ENCODE measurements at regions not wholly inside any gene's neighbourhood (a gene's known extent, or its start where the extent isn't known, plus 50 kb on each side); places are given as distances from the start of the nearest gene placed in this dataset.

GRCh38 chr5:155290937-155291336 lies 277.4 kb downstream of the KIF4B start:
- in situ Hi-C loops (cut with MboI; ENCODE audit: low sequenced_read_pairs): no loop called here
- no TSS peak for BruUV-seq (replicated peaks)

More at GRCh38 chr5:155290937-155291336, 277.4 kb downstream of the KIF4B start:
- Histone ChIP-seq H3K9me1 (ENCODE audit: insufficient read depth, low read length) (no peaks in the 10 kb centered on the region), H3K79me1 (ENCODE audit: low read depth in 1 of 2, low read length in 2 of 2) (no peaks in the 10 kb centered on the region), H2BK20ac (ENCODE audit: low read depth, low read length) (no peak overlapping the region), H3K4me3 (ENCODE audit: insufficient read depth, low read depth, low read length) (no peak overlapping the region), H2BK15ac (ENCODE audit: low read depth, low read length) (no peak overlapping the region), H2BK5ac (ENCODE audit: low read depth, low read length, poor library complexity, severe bottlenecking) (no peak overlapping the region), H2AK9ac (replicated peaks; ENCODE audit: low read depth, low read length, poor library complexity) (no peak overlapping the region), H2AFZ (replicated peaks; ENCODE audit: low read length, poor library complexity) (no peak overlapping the region), H3K18ac (ENCODE audit: low read depth, low read length) (no peak overlapping the region), H2BK120ac (ENCODE audit: low read depth, low read length) (no peak overlapping the region), H2AK5ac (ENCODE audit: low read depth, low read length) (no peak overlapping the region), H3K23ac (ENCODE audit: low read depth, low read length) (no peak overlapping the region), H3K56ac (ENCODE audit: extremely low read depth, insufficient read depth, low read length) (no peak overlapping the region), H4K91ac (ENCODE audit: insufficient read depth, low read depth, low read length) (no peak overlapping the region), H3K4me2 (ENCODE audit: low read depth, low read length) (no peak overlapping the region), H3K36me3 (ENCODE audit: control insufficient read depth, insufficient read depth, low read length) (no peaks in the 10 kb centered on the region), H3K14ac (replicated peaks; ENCODE audit: low read depth, low read length) (no peak overlapping the region), H3K9me3 (ENCODE audit: control insufficient read depth, insufficient read depth, low read length) (peaks cover 9% of the 10 kb centered on the region), H3K4me1 (ENCODE audit: control insufficient read depth, insufficient read depth, low read length) (no peaks in the 10 kb centered on the region), H3K27me3 (ENCODE audit: control insufficient read depth, insufficient read depth, low read length) (no peaks in the 10 kb centered on the region), H4K8ac (ENCODE audit: low read depth in 2 of 2, low read length in 2 of 2) (no peak overlapping the region), H4K20me1 (ENCODE audit: insufficient read depth, low read length) (no peaks in the 10 kb centered on the region), H4K5ac (ENCODE audit: low read depth, low read length) (no peak overlapping the region), H3K4ac (ENCODE audit: low read depth, low read length) (no peak overlapping the region), H3K27ac (ENCODE audit: insufficient read depth, low read length) (no peak overlapping the region), H3K9ac (ENCODE audit: low read depth, low read length) (no peak overlapping the region)
- ATAC-seq (ENCODE audit: low read depth) (no peak), DNase-seq (no peak)
- dilution Hi-C loops (cut with HindIII; ENCODE audit: low sequenced_read_pairs, unreplicated experiment) (no loop called here), intact Hi-C loops (cut with micrococcal nuclease) (no loop called here)
- WGBS, 2 experiments (ENCODE audit: extremely low coverage in 2 of 2, insufficient read length in 1 of 2): no CpG with 5 or more reads among the region's 1 CpG
- TF ChIP-seq BHLHE40 (IDR thresholded peaks at IDR 0.05; ENCODE audit: low read depth, low read length) (no peak), CHD1 (IDR thresholded peaks at IDR 0.05; ENCODE audit: low read depth, low read length) (no peak), SMC3 (IDR thresholded peaks at IDR 0.05; ENCODE audit: low read depth, low read length) (no peak), CEBPB (IDR thresholded peaks at IDR 0.05; ENCODE audit: low read depth, low read length) (no peak), CTCF (conservative IDR thresholded peaks at IDR 0.05; ENCODE audit: low read depth, low read length) (no peak), RFX5 (IDR thresholded peaks at IDR 0.05; ENCODE audit: low read depth, low read length) (no peak), MXI1 (IDR thresholded peaks at IDR 0.05; ENCODE audit: borderline replicate concordance, low read depth, low read length) (no peak), POLR2A (IDR thresholded peaks at IDR 0.05; ENCODE audit: low read depth, low read length) (no peak)
- CTCF ChIA-PET: no interaction called here
- POLR2A ChIA-PET (ENCODE audit: unreplicated experiment): no interaction called here
